ENCODE measurements at regions not wholly inside any gene's neighbourhood (a gene's known extent, or its start where the extent isn't known, plus 50 kb on each side); places are given as distances from the start of the nearest gene placed in this dataset.

DNA sequence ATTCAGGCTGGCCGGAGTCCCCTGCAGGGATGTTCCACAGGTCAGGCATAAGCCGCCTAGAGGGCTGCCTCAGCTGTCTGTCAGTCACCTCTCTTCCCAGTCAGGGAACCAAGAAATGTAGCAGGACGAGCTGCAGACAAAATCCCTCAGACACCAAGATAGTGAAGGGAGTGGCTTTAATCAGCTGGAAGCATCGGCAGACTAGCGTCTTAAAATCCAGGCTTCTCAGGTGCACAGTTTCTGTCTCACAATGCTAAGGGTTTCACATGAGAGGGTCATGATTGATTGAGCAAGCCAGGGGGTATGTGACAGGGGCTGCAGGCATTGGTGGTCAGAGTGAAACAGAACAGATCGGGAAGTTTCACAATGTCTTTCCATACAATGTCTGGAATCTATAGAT is 247.2 kb downstream of the CDH10 start:
- no peak overlapping the region for H3K9ac ChIP-seq (ENCODE audit: insufficient read length)
- TF ChIP-seq FOXP2 (optimal IDR thresholded peaks at IDR 0.05; ENCODE audit: control extremely low read depth, extremely low read length, insufficient read depth) (no peak), POLR2AphosphoS5 (IDR thresholded peaks at IDR 0.05; ENCODE audit: borderline replicate concordance, low read depth, low read length) (no peak), EZH2 (IDR thresholded peaks at IDR 0.05) (no peak)
- H3K36me3 ChIP-seq (ENCODE audit: insufficient read depth, low read length): no peaks in the 10 kb centered on the region
- H3K9me3 ChIP-seq (ENCODE audit: low read depth, low read length): no peaks in the 10 kb centered on the region
- DNase-seq (ENCODE audit: low read depth, low spot score): no peak
- no peak overlapping the region for H3K27ac ChIP-seq
- H3K4me3 ChIP-seq: no peak overlapping the region

DNA sequence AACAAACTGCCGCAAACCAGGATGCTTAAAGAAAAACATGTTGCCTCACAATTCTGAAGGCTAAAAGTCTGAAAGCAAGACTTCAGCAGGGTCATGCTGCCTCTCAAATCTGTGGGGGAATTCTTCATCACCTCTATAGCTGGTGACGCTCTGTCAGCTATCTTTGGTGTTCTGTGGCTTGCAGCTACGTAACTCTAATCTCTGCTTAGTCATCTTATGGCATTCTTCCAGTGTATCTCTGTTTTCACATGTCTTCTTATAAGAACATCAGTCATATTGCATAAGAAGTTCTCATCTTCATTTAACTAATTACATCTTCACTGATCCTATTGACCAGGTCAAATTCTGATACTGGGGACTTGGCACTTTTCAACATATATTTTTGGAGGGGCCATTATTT is 243.0 kb downstream of the CDH10 start:
- Histone ChIP-seq H3K4me3 (no peak overlapping the region), H3K9ac (ENCODE audit: insufficient read length) (no peak overlapping the region), H3K27ac (no peak overlapping the region), H3K36me3 (ENCODE audit: insufficient read depth, low read length) (no peaks in the 10 kb centered on the region), H3K9me3 (ENCODE audit: low read depth, low read length) (no peaks in the 10 kb centered on the region)
- DNase-seq (ENCODE audit: low read depth, low spot score): peak; percentile 8
- TF ChIP-seq POLR2AphosphoS5 (IDR thresholded peaks at IDR 0.05; ENCODE audit: borderline replicate concordance, low read depth, low read length): no peak
- TF ChIP-seq EZH2 (IDR thresholded peaks at IDR 0.05): no peak
- TF ChIP-seq FOXP2 (optimal IDR thresholded peaks at IDR 0.05; ENCODE audit: control extremely low read depth, extremely low read length, insufficient read depth): no peak

DNA sequence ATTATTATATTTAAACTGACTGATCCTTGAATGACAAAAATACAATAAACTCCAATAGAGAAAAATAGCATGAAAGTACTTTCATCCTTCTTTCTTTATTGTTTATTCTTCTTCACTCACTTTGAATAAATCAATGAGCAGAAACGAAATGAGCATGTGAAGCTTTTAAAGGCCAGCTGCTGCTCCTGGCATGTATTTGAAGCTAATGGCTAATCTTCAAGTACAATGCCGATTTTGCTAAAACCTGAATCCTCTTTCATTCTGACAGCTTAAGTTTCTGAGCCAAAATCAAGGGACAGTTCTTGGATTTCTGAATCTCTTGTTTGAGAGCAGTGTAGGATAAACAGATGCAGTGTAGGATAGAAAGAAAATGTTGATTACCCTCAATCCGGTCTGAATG is 237.3 kb downstream of the CDH10 start:
- Histone ChIP-seq H3K4me3 (no peak overlapping the region), H3K9me3 (ENCODE audit: low read depth, low read length) (no peaks in the 10 kb centered on the region), H3K27ac (no peak overlapping the region), H3K9ac (ENCODE audit: insufficient read length) (no peak overlapping the region), H3K36me3 (ENCODE audit: insufficient read depth, low read length) (no peaks in the 10 kb centered on the region)
- DNase-seq (ENCODE audit: low read depth, low spot score): no peak
- no peak for TF ChIP-seq EZH2 (IDR thresholded peaks at IDR 0.05)
- TF ChIP-seq POLR2AphosphoS5 (IDR thresholded peaks at IDR 0.05; ENCODE audit: borderline replicate concordance, low read depth, low read length): no peak
- TF ChIP-seq FOXP2 (optimal IDR thresholded peaks at IDR 0.05; ENCODE audit: control extremely low read depth, extremely low read length, insufficient read depth): no peak

DNA sequence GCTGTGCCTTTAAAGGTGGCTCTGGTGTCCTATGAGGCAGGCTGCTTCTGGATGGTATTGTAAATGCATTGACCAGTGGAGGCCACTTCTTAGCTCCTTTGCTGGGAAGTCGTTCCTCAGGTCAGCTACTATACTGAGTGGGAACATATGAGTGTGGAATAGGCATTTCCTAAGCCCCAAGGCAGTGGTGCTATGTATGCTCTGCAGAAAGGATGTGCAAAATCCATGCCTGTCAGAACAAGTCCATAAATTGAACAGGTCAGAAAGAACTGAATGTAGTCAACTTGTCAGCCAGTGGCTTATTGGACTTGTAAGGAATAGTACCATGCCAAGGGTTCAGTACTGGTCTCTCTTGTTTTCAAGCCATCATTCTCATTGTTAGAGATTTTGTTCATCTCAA is 216.4 kb downstream of the CDH10 start:
- DNase-seq (ENCODE audit: low read depth, low spot score): no peak
- H3K36me3 ChIP-seq (ENCODE audit: insufficient read depth, low read length): no peaks in the 10 kb centered on the region
- no peak overlapping the region for H3K27ac ChIP-seq
- no peak for TF ChIP-seq POLR2AphosphoS5 (IDR thresholded peaks at IDR 0.05; ENCODE audit: borderline replicate concordance, low read depth, low read length)
- no peak for TF ChIP-seq EZH2 (IDR thresholded peaks at IDR 0.05)
- no peak for TF ChIP-seq FOXP2 (optimal IDR thresholded peaks at IDR 0.05; ENCODE audit: control extremely low read depth, extremely low read length, insufficient read depth)
- H3K9me3 ChIP-seq (ENCODE audit: low read depth, low read length): no peaks in the 10 kb centered on the region
- no peak overlapping the region for H3K4me3 ChIP-seq
- no peak overlapping the region for H3K9ac ChIP-seq (ENCODE audit: insufficient read length)

DNA sequence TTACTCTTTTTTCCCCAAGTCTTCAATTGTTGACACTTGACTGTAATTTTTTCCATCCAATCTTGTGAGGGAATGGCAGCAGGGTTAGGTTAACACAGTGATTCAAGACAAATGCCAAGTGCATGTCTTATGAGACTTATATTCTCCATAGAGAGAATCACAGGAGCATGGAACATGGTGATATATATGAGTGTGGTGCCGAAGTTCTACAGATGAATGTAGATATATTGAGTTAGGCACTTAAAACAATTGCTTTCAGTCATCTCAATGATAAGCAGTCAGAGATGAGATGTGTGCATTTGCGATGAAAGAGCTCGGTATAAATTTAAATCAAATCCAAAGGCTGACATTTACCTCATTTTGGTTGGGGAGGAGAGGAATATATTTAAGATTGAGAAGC is 211.2 kb downstream of the CDH10 start:
- TF ChIP-seq FOXP2 (optimal IDR thresholded peaks at IDR 0.05; ENCODE audit: control extremely low read depth, extremely low read length, insufficient read depth): no peak
- no peak overlapping the region for H3K27ac ChIP-seq
- no peak overlapping the region for H3K9ac ChIP-seq (ENCODE audit: insufficient read length)
- no peaks in the 10 kb centered on the region for H3K36me3 ChIP-seq (ENCODE audit: insufficient read depth, low read length)
- no peaks in the 10 kb centered on the region for H3K9me3 ChIP-seq (ENCODE audit: low read depth, low read length)
- H3K4me3 ChIP-seq: no peak overlapping the region
- no peak for DNase-seq (ENCODE audit: low read depth, low spot score)

All from SK-N-MC (cell line).